Lung (tissue), 11 donors: ENCODE measurements at regions not wholly inside any gene's neighbourhood (a gene's known extent, or its start where the extent isn't known, plus 50 kb on each side); places are given as distances from the start of the nearest gene placed in this dataset.

Source experiments
- ATAC-seq: fragments of 200-7000 bp; cut with Tn5 transposase; one replicate; pipeline ENCODE4 v1.9.1; 2020; ENCODE audit warnings: moderate number of reproducible peaks; ENCODE audit not compliant: insufficient read depth, low FRiP score
- DNase-seq, 3 donors: peaks; one replicate each; pipeline ENCODE4 v3.0.0-alpha.2; 2013 to 2017
- H3K27ac ChIP-seq, 2 donors: one replicate each; pipeline ENCODE4 v1.5.1; 2013; ENCODE audit warnings: mild to moderate bottlenecking in 2 of 2, moderate library complexity in 2 of 2, control low read depth in 1 of 2, inconsistent platforms in 1 of 2, low read depth in 1 of 2, low read length in 1 of 2
- H3K27me3 ChIP-seq, 3 donors: one replicate each; pipeline ENCODE4 v1.5.1; 2013; ENCODE audit warnings: low read length in 2 of 3; ENCODE audit not compliant: control insufficient read depth in 3 of 3, insufficient read depth in 3 of 3
- H3K36me3 ChIP-seq, 4 donors: one replicate each; pipeline ENCODE4 v1.5.1; 2013; ENCODE audit warnings: low read length in 4 of 4, mild to moderate bottlenecking in 1 of 4, moderate library complexity in 1 of 4; ENCODE audit not compliant: control insufficient read depth in 4 of 4, insufficient read depth in 4 of 4
- H3K4me1 ChIP-seq, 5 donors: one replicate each; pipeline ENCODE4 v1.5.1; 2013; ENCODE audit warnings: low read length in 5 of 5, mild to moderate bottlenecking in 2 of 5, moderate library complexity in 1 of 5; ENCODE audit not compliant: control insufficient read depth in 5 of 5, insufficient read depth in 5 of 5
- H3K4me3 ChIP-seq: one replicate; pipeline ENCODE4 v1.5.1; 2013; ENCODE audit warnings: mild to moderate bottlenecking, control low read depth, moderate library complexity
- H3K9ac ChIP-seq, 2 donors: one replicate each; pipeline ENCODE4 v1.5.1; 2013; ENCODE audit warnings: low read length in 2 of 2, control low read depth in 1 of 2; ENCODE audit not compliant: insufficient read depth in 1 of 2
- H3K9me3 ChIP-seq, 4 donors: one replicate each; pipeline ENCODE4 v1.5.1; 2013; ENCODE audit warnings: low read length in 3 of 4, mild to moderate bottlenecking in 1 of 4, moderate library complexity in 1 of 4; ENCODE audit not compliant: control insufficient read depth in 4 of 4, insufficient read depth in 3 of 4
- CTCF ChIP-seq: IDR thresholded peaks from 2 replicates; pipeline ENCODE4 v1.5.1; 2012; ENCODE audit warnings: mild to moderate bottlenecking; ENCODE audit errors: control extremely low read depth, extremely low read depth
- WGBS, 2 donors: extraction: QIAGEN DNeasy Blood & Tissue Kit; methylation state at CpG; one replicate each; pipeline ENCODE4 v1.1.7; 2013; 5-methylcytosine and 5-hydroxymethylcytosine counted together
- donor health status: control.
- donor health status: control.
- donor health status: Bipolar disorder and iron deficiency.
- donor health status: healthy.
- donor health status: DM: yes; HTN: yes; CAD: no.

- Histone ChIP-seq H3K27me3 (no peaks in the 10 kb centered on the region), H3K4me1 (no peaks in the 10 kb centered on the region), H3K36me3 (no peaks in the 10 kb centered on the region), H3K27ac (no peak overlapping the region), H3K9ac (no peak overlapping the region), H3K9me3 (no peaks in the 10 kb centered on the region), H3K4me3 (no peak overlapping the region)
- no peak for ATAC-seq
- WGBS, 2 donors = 78 to 81% methylated on average over 3 of the region's 3 CpGs
- no peak for DNase-seq
- TF ChIP-seq CTCF = no peak
Measured at GRCh38 chr9:73892335-73892734, 604.8 kb upstream of the RORB start.

GRCh38 chr9:73893230-73893629 is 603.9 kb upstream of the RORB start:
- H3K27ac ChIP-seq = no peak overlapping the region
- no peaks in the 10 kb centered on the region for H3K9me3 ChIP-seq
- no peak for TF ChIP-seq CTCF
- ATAC-seq (no peak), DNase-seq (no peak)
- no peak overlapping the region for H3K9ac ChIP-seq
- no peaks in the 10 kb centered on the region for H3K4me1 ChIP-seq
- no peak overlapping the region for H3K4me3 ChIP-seq
- H3K27me3 ChIP-seq = no peaks in the 10 kb centered on the region
- H3K36me3 ChIP-seq = no peaks in the 10 kb centered on the region

GRCh38 chr9:73896061-73896460 is 601.1 kb upstream of the RORB start:
- no peak overlapping the region for H3K9ac ChIP-seq
- H3K4me1 ChIP-seq = no peaks in the 10 kb centered on the region
- TF ChIP-seq CTCF = no peak
- no peaks in the 10 kb centered on the region for H3K27me3 ChIP-seq
- H3K27ac ChIP-seq = no peak overlapping the region
- no peak for ATAC-seq
- DNase-seq = no peak
- no peaks in the 10 kb centered on the region for H3K9me3 ChIP-seq
- H3K4me3 ChIP-seq = no peak overlapping the region
- WGBS, 2 donors = 84 to 92% methylated on average over 2 of the region's 2 CpGs
- no peaks in the 10 kb centered on the region for H3K36me3 ChIP-seq

- ATAC-seq (no peak), DNase-seq (peak in 1 of 3 donors; percentile 2)
- Histone ChIP-seq H3K27me3 (no peaks in the 10 kb centered on the region), H3K9ac (no peak overlapping the region), H3K36me3 (no peaks in the 10 kb centered on the region), H3K4me3 (no peak overlapping the region), H3K9me3 (peaks cover 0 to 4% (median 0%) of the 10 kb centered on the region in 4 donors), H3K27ac (no peak overlapping the region), H3K4me1 (no peaks in the 10 kb centered on the region)
- 51 to 67% methylated on average over 1 of the region's 1 CpG for WGBS, 2 donors
- TF ChIP-seq CTCF = no peak
Measured at GRCh38 chr9:73906671-73907070, 590.5 kb upstream of the RORB start.
